ENCODE measurements at regions not wholly inside any gene's neighbourhood (a gene's known extent, or its start where the extent isn't known, plus 50 kb on each side); places are given as distances from the start of the nearest gene placed in this dataset.
"Not testable (repeated sequence)": the region's sequence is repeated elsewhere in the genome, so short reads cannot be mapped to it uniquely, and the experiment has no call there.

GRCh38 chr12:38424436-38424835 lies 107.9 kb downstream of the ALG10B start:
- no peak overlapping the region for H3K27ac ChIP-seq
- H3K4me1 ChIP-seq (replicated peaks; ENCODE audit: insufficient read depth) = no peaks in the 10 kb centered on the region
- POLR2A ChIA-PET (ENCODE audit: unreplicated experiment) = no interaction called here
- CTCF ChIA-PET = no interaction called here
- no peak overlapping the region for H2AFZ ChIP-seq
- no peak for TF ChIP-seq EZH2 (IDR thresholded peaks at IDR 0.05; ENCODE audit: low read depth)
- TF ChIP-seq, protein P1, sequence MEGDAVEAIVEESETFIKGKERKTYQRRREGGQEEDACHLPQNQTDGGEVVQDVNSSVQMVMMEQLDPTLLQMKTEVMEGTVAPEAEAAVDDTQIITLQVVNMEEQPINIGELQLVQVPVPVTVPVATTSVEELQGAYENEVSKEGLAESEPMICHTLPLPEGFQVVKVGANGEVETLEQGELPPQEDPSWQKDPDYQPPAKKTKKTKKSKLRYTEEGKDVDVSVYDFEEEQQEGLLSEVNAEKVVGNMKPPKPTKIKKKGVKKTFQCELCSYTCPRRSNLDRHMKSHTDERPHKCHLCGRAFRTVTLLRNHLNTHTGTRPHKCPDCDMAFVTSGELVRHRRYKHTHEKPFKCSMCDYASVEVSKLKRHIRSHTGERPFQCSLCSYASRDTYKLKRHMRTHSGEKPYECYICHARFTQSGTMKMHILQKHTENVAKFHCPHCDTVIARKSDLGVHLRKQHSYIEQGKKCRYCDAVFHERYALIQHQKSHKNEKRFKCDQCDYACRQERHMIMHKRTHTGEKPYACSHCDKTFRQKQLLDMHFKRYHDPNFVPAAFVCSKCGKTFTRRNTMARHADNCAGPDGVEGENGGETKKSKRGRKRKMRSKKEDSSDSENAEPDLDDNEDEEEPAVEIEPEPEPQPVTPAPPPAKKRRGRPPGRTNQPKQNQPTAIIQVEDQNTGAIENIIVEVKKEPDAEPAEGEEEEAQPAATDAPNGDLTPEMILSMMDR (conservative IDR thresholded peaks at IDR 0.05) = no peak
- BruUV-seq (replicated peaks) = no TSS peak
- no peak overlapping the region for H3K4me3 ChIP-seq
- H3K79me2 ChIP-seq (ENCODE audit: low read depth) = no peaks in the 10 kb centered on the region
- H3K36me3 ChIP-seq (ENCODE audit: low read depth) = no peaks in the 10 kb centered on the region
- no peaks in the 10 kb centered on the region for H3K9me2 ChIP-seq (ENCODE audit: insufficient read depth)
- H3K27me3 ChIP-seq (ENCODE audit: insufficient read depth, low read depth) = no peaks in the 10 kb centered on the region
- no peak overlapping the region for H3K4me2 ChIP-seq
- DNase-seq = no peak
- H3K9me3 ChIP-seq (ENCODE audit: insufficient read depth, low read depth) = no peaks in the 10 kb centered on the region
- intact Hi-C loops (cut with micrococcal nuclease; ENCODE audit: unreplicated experiment) = no loop called here
- no peaks in the 10 kb centered on the region for H4K20me1 ChIP-seq (ENCODE audit: insufficient read depth)
- H3F3A ChIP-seq (ENCODE audit: insufficient read depth, low read depth) = no peaks in the 10 kb centered on the region

DNA sequence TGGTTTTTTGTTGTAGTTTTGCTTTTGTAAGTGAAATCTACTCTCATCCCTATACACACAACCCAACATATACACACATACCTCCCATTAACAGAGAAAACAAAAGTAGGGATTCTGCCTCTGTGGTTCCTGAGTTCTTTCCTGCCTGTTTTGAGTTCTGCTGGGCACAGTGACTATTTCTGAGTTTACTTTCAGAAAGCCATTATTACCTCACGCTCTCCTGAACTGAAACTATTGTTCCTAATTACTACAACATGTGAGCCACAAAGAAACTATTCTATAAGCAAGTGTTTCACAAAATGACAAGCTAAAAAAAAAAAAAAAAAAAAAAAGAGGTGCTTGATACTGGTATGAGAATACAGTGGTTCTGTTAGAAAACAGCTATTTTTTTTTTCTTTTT lies 110.9 kb downstream of the ALG10B start:
- no peaks in the 10 kb centered on the region for H3K36me3 ChIP-seq (ENCODE audit: low read depth)
- no peak for DNase-seq
- H3K9me3 ChIP-seq (ENCODE audit: insufficient read depth, low read depth) = no peaks in the 10 kb centered on the region
- no peaks in the 10 kb centered on the region for H3F3A ChIP-seq (ENCODE audit: insufficient read depth, low read depth)
- no peak overlapping the region for H2AFZ ChIP-seq
- no peaks in the 10 kb centered on the region for H3K27me3 ChIP-seq (ENCODE audit: insufficient read depth, low read depth)
- no peaks in the 10 kb centered on the region for H3K4me1 ChIP-seq (replicated peaks; ENCODE audit: insufficient read depth)
- no peak overlapping the region for H3K27ac ChIP-seq
- no peaks in the 10 kb centered on the region for H4K20me1 ChIP-seq (ENCODE audit: insufficient read depth)
- no peaks in the 10 kb centered on the region for H3K79me2 ChIP-seq (ENCODE audit: low read depth)
- intact Hi-C loops (cut with micrococcal nuclease; ENCODE audit: unreplicated experiment) = no loop called here
- no TSS peak for BruUV-seq (replicated peaks)
- ChIA-PET CTCF (interaction anchor here (0.6 kb wide), 1 partner anchor 84 kb away, joined by 5 read pairs; no protein-coding TSS in a partner anchor), POLR2A (ENCODE audit: unreplicated experiment) (interaction anchor here (0.6 kb wide), 1 partner anchor 116 kb away, joined by 3 read pairs; no protein-coding TSS in a partner anchor)
- no peak for TF ChIP-seq EZH2 (IDR thresholded peaks at IDR 0.05; ENCODE audit: low read depth)
- TF ChIP-seq, protein P1 (conservative IDR thresholded peaks at IDR 0.05) = no peak
- no peak overlapping the region for H3K4me2 ChIP-seq
- no peaks in the 10 kb centered on the region for H3K9me2 ChIP-seq (ENCODE audit: insufficient read depth)
- no peak overlapping the region for H3K4me3 ChIP-seq

GRCh38 chr12:38431921-38432320 lies 115.3 kb downstream of the ALG10B start:
- intact Hi-C loops (cut with micrococcal nuclease; ENCODE audit: unreplicated experiment) = no loop called here
- no peaks in the 10 kb centered on the region for H3K79me2 ChIP-seq (ENCODE audit: low read depth)
- TF ChIP-seq EZH2 (IDR thresholded peaks at IDR 0.05; ENCODE audit: low read depth) = no peak
- TF ChIP-seq, protein P1 (conservative IDR thresholded peaks at IDR 0.05) = no peak
- no peak overlapping the region for H2AFZ ChIP-seq
- H3K27me3 ChIP-seq (ENCODE audit: insufficient read depth, low read depth) = no peaks in the 10 kb centered on the region
- no TSS peak for BruUV-seq (replicated peaks)
- no peaks in the 10 kb centered on the region for H3K4me1 ChIP-seq (replicated peaks; ENCODE audit: insufficient read depth)
- ChIA-PET POLR2A (ENCODE audit: unreplicated experiment) (no interaction called here), CTCF (interaction anchor here (1.1 kb wide), 1 partner anchor 47 kb away, joined by 3 read pairs; no protein-coding TSS in a partner anchor)
- H3K9me3 ChIP-seq (ENCODE audit: insufficient read depth, low read depth) = peaks cover 6% of the 10 kb centered on the region; the same call in 1 of the 2 replicates
- DNase-seq = no peak
- H3K4me2 ChIP-seq = no peak overlapping the region
- no peak overlapping the region for H3K4me3 ChIP-seq
- no peaks in the 10 kb centered on the region for H3K9me2 ChIP-seq (ENCODE audit: insufficient read depth)
- H3K36me3 ChIP-seq (ENCODE audit: low read depth) = no peaks in the 10 kb centered on the region
- H4K20me1 ChIP-seq (ENCODE audit: insufficient read depth) = no peaks in the 10 kb centered on the region
- H3F3A ChIP-seq (ENCODE audit: insufficient read depth, low read depth) = no peaks in the 10 kb centered on the region
- H3K27ac ChIP-seq = no peak overlapping the region

GRCh38 chr12:38441871-38442281 lies 125.3 kb downstream of the ALG10B start:
- CTCF ChIA-PET = not testable (repeated sequence)

More at GRCh38 chr12:38441871-38442281, 125.3 kb downstream of the ALG10B start:
- H3K79me2 ChIP-seq (ENCODE audit: low read depth); H3K36me3 ChIP-seq (ENCODE audit: low read depth); H3K4me2 ChIP-seq; H2AFZ ChIP-seq; H3F3A ChIP-seq (ENCODE audit: insufficient read depth, low read depth); H3K9me2 ChIP-seq (ENCODE audit: insufficient read depth); POLR2A ChIA-PET (ENCODE audit: unreplicated experiment); H3K27me3 ChIP-seq (ENCODE audit: insufficient read depth, low read depth); DNase-seq; BruUV-seq (replicated peaks); H4K20me1 ChIP-seq (ENCODE audit: insufficient read depth); H3K27ac ChIP-seq; H3K9me3 ChIP-seq (ENCODE audit: insufficient read depth, low read depth); intact Hi-C loops (cut with micrococcal nuclease; ENCODE audit: unreplicated experiment); H3K4me1 ChIP-seq (replicated peaks; ENCODE audit: insufficient read depth); H3K4me3 ChIP-seq: not testable (repeated sequence)

Measured in PC-9 (cell line).